ENCODE measurements at regions not wholly inside any gene's neighbourhood (a gene's known extent, or its start where the extent isn't known, plus 50 kb on each side); places are given as distances from the start of the nearest gene placed in this dataset.

- DNase-seq = no peak
Observed at GRCh38 chr20:22744341-22745193, 160.2 kb upstream of the FOXA2 start.

GRCh38 chr20:22745194-22745500 lies 160.8 kb upstream of the FOXA2 start:
- no peak for DNase-seq

GRCh38 chr20:22746957-22747356 lies 162.6 kb upstream of the FOXA2 start:
- no peak for DNase-seq

- no peak for DNase-seq
Observed at GRCh38 chr20:22752324-22752723, 168.0 kb upstream of the FOXA2 start.

GRCh38 chr20:22757424-22758183 lies 173.2 kb upstream of the FOXA2 start:
- no peak for DNase-seq

GRCh38 chr20:22758815-22759214 lies 174.4 kb upstream of the FOXA2 start:
- no peak for DNase-seq

GRCh38 chr20:22762576-22763256 lies 178.3 kb upstream of the FOXA2 start:
- no peak for DNase-seq

GRCh38 chr20:22763257-22763906 lies 179.0 kb upstream of the FOXA2 start:
- no peak for DNase-seq

- DNase-seq = no peak
Observed at GRCh38 chr20:22768266-22769178, 184.2 kb upstream of the FOXA2 start.

GRCh38 chr20:22770241-22770800 lies 185.9 kb upstream of the FOXA2 start:
- no peak for DNase-seq

- no peak for DNase-seq
Observed at GRCh38 chr20:22771706-22772105, 187.3 kb upstream of the FOXA2 start.

- DNase-seq = no peak
Observed at GRCh38 chr20:22773344-22773743, 189.0 kb upstream of the FOXA2 start.

- DNase-seq = no peak
Observed at GRCh38 chr20:22775256-22775655, 190.9 kb upstream of the FOXA2 start.

GRCh38 chr20:22775671-22776139 lies 191.3 kb upstream of the FOXA2 start:
- no peak for DNase-seq

GRCh38 chr20:22776369-22776768 lies 192.0 kb upstream of the FOXA2 start:
- no peak for DNase-seq

GRCh38 chr20:22779878-22780277 lies 195.5 kb upstream of the FOXA2 start:
- DNase-seq = no peak

- no peak for DNase-seq
Observed at GRCh38 chr20:22781869-22782268, 197.5 kb upstream of the FOXA2 start.

- DNase-seq = no peak
Observed at GRCh38 chr20:22789676-22790075, 205.3 kb upstream of the FOXA2 start.

- no peak for DNase-seq
Observed at GRCh38 chr20:22791396-22791795, 207.0 kb upstream of the FOXA2 start.

- DNase-seq = no peak
Observed at GRCh38 chr20:22791877-22792525, 207.6 kb upstream of the FOXA2 start.

- DNase-seq = no peak
Observed at GRCh38 chr20:22794200-22794599, 209.8 kb upstream of the FOXA2 start.
